CD14-positive monocyte (primary cell): ENCODE measurements at regions not wholly inside any gene's neighbourhood (a gene's known extent, or its start where the extent isn't known, plus 50 kb on each side); places are given as distances from the start of the nearest gene placed in this dataset.
A peak's percentile ranks its signal among the peaks of the same experiment; 100 is the strongest.

Experiments used
- DNase-seq, 3 donors: peaks; one replicate each; pipeline ENCODE4 v3.0.0-alpha.2; 2011 to 2022
- H2AFZ ChIP-seq: 2 replicates; pipeline ENCODE4 v1.6.0; 2012; ENCODE audit warnings: mild to moderate bottlenecking, low read depth, low read length, inconsistent platforms; ENCODE audit not compliant: insufficient read depth, poor library complexity, severe bottlenecking
- H3K27ac ChIP-seq, 2 donors: 1 replicate in 1 of 2; 2 replicates in 1 of 2; pipeline ENCODE4 v1.5.1; 2012 to 2013; ENCODE audit warnings: low read length in 2 of 2, control low read depth in 1 of 2, inconsistent platforms in 1 of 2, low read depth in 1 of 2, mild to moderate bottlenecking in 1 of 2
- H3K27me3 ChIP-seq, 2 donors: one replicate each; pipeline versions ENCODE4 v1.6.0 to v1.6.1; 2011 to 2013; ENCODE audit warnings: low read length in 2 of 2; ENCODE audit not compliant: control insufficient read depth in 2 of 2, insufficient read depth in 2 of 2
- H3K36me3 ChIP-seq, 2 donors: replicated peaks in 1 of 2; 1 replicate in 1 of 2; 2 replicates in 1 of 2; pipeline versions ENCODE4 v1.5.1 to v1.6.1; 2012 to 2013; ENCODE audit warnings: low read length in 2 of 2, control low read depth in 1 of 2, inconsistent platforms in 1 of 2, mild to moderate bottlenecking in 1 of 2; ENCODE audit not compliant: insufficient read depth in 2 of 2, control insufficient read depth in 1 of 2
- H3K4me1 ChIP-seq, 2 donors: 1 replicate in 1 of 2; 2 replicates in 1 of 2; pipeline versions ENCODE4 v1.5.1 to v1.6.1; 2012 to 2013; ENCODE audit warnings: low read length in 2 of 2, control low read depth in 1 of 2, inconsistent platforms in 1 of 2, mild to moderate bottlenecking in 1 of 2, moderate library complexity in 1 of 2; ENCODE audit not compliant: insufficient read depth in 2 of 2, control insufficient read depth in 1 of 2
- H3K4me2 ChIP-seq: replicated peaks from 2 replicates; pipeline ENCODE3; 2012; ENCODE audit warnings: low read length, moderate library complexity, mild to moderate bottlenecking; ENCODE audit not compliant: poor library complexity, severe bottlenecking; ENCODE audit errors: extremely low read depth
- H3K4me3 ChIP-seq, 3 experiments: fragments of 200-600 bp in 1 of 3; sonication (generic) in 1 of 3; replicated peaks in 1 of 3; 1 replicate in 2 of 3; 2 replicates in 1 of 3; pipeline ENCODE4 v1.5.1; 2011 to 2013; ENCODE audit warnings: low read length in 3 of 3, mild to moderate bottlenecking in 3 of 3, control low read depth in 2 of 3, low read depth in 2 of 3, inconsistent platforms in 1 of 3, moderate library complexity in 1 of 3
- H3K79me2 ChIP-seq: 2 replicates; pipeline ENCODE4 v1.6.0; 2012; ENCODE audit warnings: mild to moderate bottlenecking, control low read depth, inconsistent platforms, low read length, moderate library complexity; ENCODE audit not compliant: insufficient read depth
- H3K9ac ChIP-seq: 2 replicates; pipeline ENCODE4 v1.6.0; 2017; ENCODE audit warnings: low read length, mild to moderate bottlenecking; ENCODE audit not compliant: insufficient read depth, poor library complexity, severe bottlenecking
- H3K9me3 ChIP-seq, 2 donors: replicated peaks in 1 of 2; 1 replicate in 1 of 2; 2 replicates in 1 of 2; pipeline versions ENCODE4 v1.5.1 to v1.6.1; 2012 to 2013; ENCODE audit warnings: low read length in 2 of 2, control low read depth in 1 of 2; ENCODE audit not compliant: control insufficient read depth in 1 of 2, insufficient read depth in 1 of 2
- H4K20me1 ChIP-seq: 2 replicates; pipeline ENCODE4 v1.6.0; 2012; ENCODE audit warnings: mild to moderate bottlenecking, low read length, control low read depth, moderate library complexity; ENCODE audit not compliant: insufficient read depth
- H3K27ac Mint-ChIP-seq, 7 donors: one replicate each; pipeline ENCODE4 v1.8.0; 2020; ENCODE audit warnings: mild to moderate bottlenecking in 7 of 7, mixed read lengths in 7 of 7, moderate library complexity in 6 of 7, inconsistent platforms in 2 of 7
- H3K27me3 Mint-ChIP-seq, 3 donors: one replicate each; pipeline ENCODE4 v1.8.0; 2021 to 2022; ENCODE audit warnings: low read depth in 3 of 3, mild to moderate bottlenecking in 3 of 3, mixed read lengths in 3 of 3, moderate library complexity in 3 of 3, inconsistent platforms in 1 of 3
- H3K36me3 Mint-ChIP-seq, 2 donors: one replicate each; pipeline ENCODE4 v1.8.0; 2020; ENCODE audit warnings: mixed read lengths in 2 of 2, inconsistent platforms in 1 of 2, mild to moderate bottlenecking in 1 of 2
- H3K4me1 Mint-ChIP-seq: one replicate; pipeline ENCODE4 v1.8.0; 2020; ENCODE audit warnings: mild to moderate bottlenecking, mixed read lengths
- H3K4me3 Mint-ChIP-seq, 2 donors: one replicate each; pipeline ENCODE4 v1.8.0; 2020; ENCODE audit warnings: mild to moderate bottlenecking in 2 of 2, mixed read lengths in 2 of 2, moderate library complexity in 1 of 2
- H3K9me3 Mint-ChIP-seq, 7 donors: one replicate each; pipeline ENCODE4 v1.8.0; 2020 to 2022; ENCODE audit warnings: mixed read lengths in 7 of 7, mild to moderate bottlenecking in 6 of 7, moderate library complexity in 6 of 7, inconsistent platforms in 2 of 7
- WGBS: methylation state at CpG from one replicate; pipeline ENCODE4 v1.1.5; 2013; ENCODE audit warnings: missing lambda C conversion rate; ENCODE audit not compliant: insufficient coverage; 5-methylcytosine and 5-hydroxymethylcytosine counted together
- intact Hi-C, 2 donors: fragments of 100-400 bp; cut with micrococcal nuclease; formaldehyde crosslinking; loops; one replicate each; pipeline versions ENCODE4 v1.15.0 to v1.15.1; 2023
- TF ChIP-seq, protein P1 (sequence below): fragments of 200-600 bp; IDR thresholded peaks from one replicate; pipeline ENCODE4 v1.8.0; 2022; ENCODE audit warnings: antibody characterized with exemption, mild to moderate bottlenecking

DNA sequence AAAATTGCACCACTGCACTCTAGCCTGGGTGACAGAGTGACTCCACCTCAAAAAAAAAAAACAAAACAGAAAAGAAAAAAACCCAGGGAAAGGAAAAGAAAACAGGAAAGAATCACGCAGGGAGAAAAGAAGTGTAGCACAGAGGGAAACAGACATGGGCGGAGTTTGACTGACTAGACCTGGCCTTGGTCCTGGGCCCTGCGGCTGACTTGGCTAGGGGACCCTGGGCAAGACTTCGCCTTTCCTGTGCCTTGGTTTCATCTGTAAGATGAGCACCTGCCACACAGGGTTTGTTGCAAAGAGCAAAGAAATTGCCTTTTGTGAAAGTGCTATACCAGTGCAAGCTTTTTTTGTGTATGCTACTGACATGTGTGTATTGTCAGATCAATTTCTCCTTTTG, 71.3 kb upstream of the KCNG1 start:
- Histone ChIP-seq H3K4me1 (no peaks in the 10 kb centered on the region), H3K27ac (no peak overlapping the region), H4K20me1 (no peaks in the 10 kb centered on the region), H3K9ac (no peak overlapping the region), H3K36me3 (no peaks in the 10 kb centered on the region), H3K4me3 (no peak overlapping the region), H3K27me3 (peaks cover 27 to 30% of the 10 kb centered on the region in 2 donors), H3K79me2 (no peaks in the 10 kb centered on the region), H3K9me3 (no peaks in the 10 kb centered on the region), H2AFZ (no peak overlapping the region), H3K4me2 (no peak overlapping the region)
- intact Hi-C loops = no loop called here
- no peaks in the 10 kb centered on the region for H3K36me3 Mint-ChIP-seq
- H3K9me3 Mint-ChIP-seq = peaks cover 0 to 1% (median 0%) of the 10 kb centered on the region in 7 donors
- H3K4me1 Mint-ChIP-seq = peaks cover 6% of the 10 kb centered on the region
- no peak overlapping the region for H3K4me3 Mint-ChIP-seq
- peaks cover 23 to 40% (median 36%) of the 10 kb centered on the region in 3 donors for H3K27me3 Mint-ChIP-seq
- WGBS = 56% methylated on average over 4 of the region's 4 CpGs
- H3K27ac Mint-ChIP-seq = no peak overlapping the region
- DNase-seq = no peak
- TF ChIP-seq, protein P1, sequence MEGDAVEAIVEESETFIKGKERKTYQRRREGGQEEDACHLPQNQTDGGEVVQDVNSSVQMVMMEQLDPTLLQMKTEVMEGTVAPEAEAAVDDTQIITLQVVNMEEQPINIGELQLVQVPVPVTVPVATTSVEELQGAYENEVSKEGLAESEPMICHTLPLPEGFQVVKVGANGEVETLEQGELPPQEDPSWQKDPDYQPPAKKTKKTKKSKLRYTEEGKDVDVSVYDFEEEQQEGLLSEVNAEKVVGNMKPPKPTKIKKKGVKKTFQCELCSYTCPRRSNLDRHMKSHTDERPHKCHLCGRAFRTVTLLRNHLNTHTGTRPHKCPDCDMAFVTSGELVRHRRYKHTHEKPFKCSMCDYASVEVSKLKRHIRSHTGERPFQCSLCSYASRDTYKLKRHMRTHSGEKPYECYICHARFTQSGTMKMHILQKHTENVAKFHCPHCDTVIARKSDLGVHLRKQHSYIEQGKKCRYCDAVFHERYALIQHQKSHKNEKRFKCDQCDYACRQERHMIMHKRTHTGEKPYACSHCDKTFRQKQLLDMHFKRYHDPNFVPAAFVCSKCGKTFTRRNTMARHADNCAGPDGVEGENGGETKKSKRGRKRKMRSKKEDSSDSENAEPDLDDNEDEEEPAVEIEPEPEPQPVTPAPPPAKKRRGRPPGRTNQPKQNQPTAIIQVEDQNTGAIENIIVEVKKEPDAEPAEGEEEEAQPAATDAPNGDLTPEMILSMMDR = no peak

DNA sequence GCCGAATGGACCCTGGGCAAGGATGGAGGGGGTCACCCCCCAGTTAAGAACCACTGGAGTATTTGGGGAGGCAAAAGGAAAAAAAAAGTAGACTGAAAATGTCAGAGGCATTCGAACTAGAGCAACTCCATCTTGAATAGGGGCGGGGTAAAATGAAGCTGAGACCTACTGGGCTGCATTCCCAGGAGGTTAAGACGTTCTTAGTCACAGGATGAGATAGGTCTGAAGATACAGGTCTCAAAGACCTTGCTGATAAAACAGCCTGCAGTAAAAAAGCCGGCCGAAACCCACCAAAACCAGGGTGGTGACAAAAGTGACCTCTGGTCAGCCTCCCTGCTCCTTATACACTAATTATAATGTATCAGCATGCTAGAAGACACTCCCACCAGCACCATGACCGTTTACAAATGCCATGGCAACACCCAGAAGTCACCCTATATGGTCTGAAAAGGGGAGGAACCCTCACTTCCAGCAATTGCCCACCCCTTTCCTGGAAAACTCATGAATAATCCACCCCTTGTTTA, 70.4 kb upstream of the KCNG1 start:
- H3K36me3 ChIP-seq = no peaks in the 10 kb centered on the region
- Mint-ChIP-seq H3K27me3 (peaks cover 23 to 46% (median 36%) of the 10 kb centered on the region in 3 donors), H3K4me1 (peaks cover 6% of the 10 kb centered on the region), H3K9me3 (peaks cover 0 to 2% (median 0%) of the 10 kb centered on the region in 7 donors), H3K27ac (no peak overlapping the region), H3K36me3 (no peaks in the 10 kb centered on the region), H3K4me3 (peak overlapping the region in 1 of 2 donors; percentile 54)
- H3K79me2 ChIP-seq = no peaks in the 10 kb centered on the region
- H3K27me3 ChIP-seq = peaks cover 27 to 30% of the 10 kb centered on the region in 2 donors
- no peak overlapping the region for H3K4me3 ChIP-seq
- H2AFZ ChIP-seq = no peak overlapping the region
- no peak overlapping the region for H3K27ac ChIP-seq
- H3K9ac ChIP-seq = no peak overlapping the region
- H3K4me1 ChIP-seq = no peaks in the 10 kb centered on the region
- TF ChIP-seq, protein P1 = no peak
- 91% methylated on average over 4 of the region's 7 CpGs for WGBS
- no peaks in the 10 kb centered on the region for H3K9me3 ChIP-seq
- no peak overlapping the region for H3K4me2 ChIP-seq
- intact Hi-C loops = no loop called here
- DNase-seq = no peak
- H4K20me1 ChIP-seq = no peaks in the 10 kb centered on the region
